ENCODE measurements at regions not wholly inside any gene's neighbourhood (a gene's known extent, or its start where the extent isn't known, plus 50 kb on each side); places are given as distances from the start of the nearest gene placed in this dataset.

GRCh38 chr21:23968008-23968407, 1639.3 kb downstream of the MRPL39 start:
- DNase-seq (no peak), ATAC-seq (no peak)
- H3K4me3 ChIP-seq: no peak overlapping the region
- no peak overlapping the region for H3K27ac ChIP-seq
- no peaks in the 10 kb centered on the region for H3K4me1 ChIP-seq
- no peaks in the 10 kb centered on the region for H3K27me3 ChIP-seq (ENCODE audit: insufficient read depth in 3 of 3, low read length in 2 of 3)
- TF ChIP-seq CTCF (IDR thresholded peaks at IDR 0.05): no peak
- H3K36me3 ChIP-seq (ENCODE audit: insufficient read depth in 1 of 2, low read depth in 1 of 2): no peaks in the 10 kb centered on the region
- no peaks in the 10 kb centered on the region for H3K9me3 ChIP-seq
- intact Hi-C loops (cut with DNase I): no loop called here
- 82 to 85% (median 83%) methylated on average over 6 of the region's 6 CpGs for WGBS, 3 donors

DNA sequence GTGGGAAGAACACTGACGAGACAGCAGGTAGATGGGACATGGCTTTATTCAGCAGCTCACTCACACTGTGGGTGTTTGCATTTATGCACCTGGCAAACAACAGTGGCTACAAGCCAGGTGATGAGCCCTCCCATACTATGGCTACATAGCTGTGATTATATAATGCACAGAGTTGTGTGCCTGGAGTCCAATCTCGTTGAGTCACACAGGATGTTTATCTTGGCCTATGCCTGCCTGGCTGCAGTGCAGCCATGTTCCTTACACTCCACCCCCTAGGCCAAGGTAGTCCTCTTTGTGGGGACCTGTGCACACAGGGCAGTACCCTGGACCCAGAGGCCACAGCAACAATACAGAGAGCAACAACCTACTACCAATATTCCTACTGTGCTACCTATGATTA, 1643.8 kb downstream of the MRPL39 start:
- TF ChIP-seq CTCF (IDR thresholded peaks at IDR 0.05): no peak
- no peak overlapping the region for H3K4me3 ChIP-seq
- 50 to 64% (median 52%) methylated on average over 2 of the region's 2 CpGs for WGBS, 3 donors
- H3K4me1 ChIP-seq: no peaks in the 10 kb centered on the region
- no peaks in the 10 kb centered on the region for H3K9me3 ChIP-seq
- no peaks in the 10 kb centered on the region for H3K27me3 ChIP-seq (ENCODE audit: insufficient read depth in 3 of 3, low read length in 2 of 3)
- H3K27ac ChIP-seq: no peak overlapping the region
- H3K36me3 ChIP-seq (ENCODE audit: insufficient read depth in 1 of 2, low read depth in 1 of 2): no peaks in the 10 kb centered on the region
- DNase-seq (no peak), ATAC-seq (no peak)
- intact Hi-C loops (cut with DNase I): no loop called here

DNA sequence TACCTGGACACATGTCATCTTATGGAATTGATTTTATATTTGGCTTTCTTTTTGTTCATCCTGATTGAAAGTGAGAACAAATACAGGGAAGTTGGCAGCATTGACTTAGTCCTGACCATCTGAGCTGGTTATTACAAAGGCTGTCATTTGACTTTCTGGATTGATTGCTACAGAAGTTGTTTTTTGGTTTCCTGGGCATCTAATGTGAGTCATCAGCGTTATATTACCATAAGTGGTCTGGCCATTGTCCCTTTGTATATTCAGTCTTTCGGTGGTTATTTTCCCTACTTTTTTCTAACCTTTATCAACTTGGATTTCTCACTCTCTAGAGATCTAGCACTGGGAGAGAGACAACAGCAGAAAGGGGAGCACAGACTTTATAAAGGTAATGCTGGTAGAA, 1646.5 kb downstream of the MRPL39 start:
- H3K27ac ChIP-seq: no peak overlapping the region
- no peak for ATAC-seq
- H3K4me1 ChIP-seq: no peaks in the 10 kb centered on the region
- no peaks in the 10 kb centered on the region for H3K36me3 ChIP-seq (ENCODE audit: insufficient read depth in 1 of 2, low read depth in 1 of 2)
- intact Hi-C loops (cut with DNase I): no loop called here
- TF ChIP-seq CTCF (IDR thresholded peaks at IDR 0.05): no peak
- H3K4me3 ChIP-seq: no peak overlapping the region
- 80 to 89% (median 81%) methylated on average over 2 of the region's 2 CpGs for WGBS, 3 donors
- H3K27me3 ChIP-seq (ENCODE audit: insufficient read depth in 3 of 3, low read length in 2 of 3): no peaks in the 10 kb centered on the region
- no peaks in the 10 kb centered on the region for H3K9me3 ChIP-seq
- DNase-seq: no peak

DNA sequence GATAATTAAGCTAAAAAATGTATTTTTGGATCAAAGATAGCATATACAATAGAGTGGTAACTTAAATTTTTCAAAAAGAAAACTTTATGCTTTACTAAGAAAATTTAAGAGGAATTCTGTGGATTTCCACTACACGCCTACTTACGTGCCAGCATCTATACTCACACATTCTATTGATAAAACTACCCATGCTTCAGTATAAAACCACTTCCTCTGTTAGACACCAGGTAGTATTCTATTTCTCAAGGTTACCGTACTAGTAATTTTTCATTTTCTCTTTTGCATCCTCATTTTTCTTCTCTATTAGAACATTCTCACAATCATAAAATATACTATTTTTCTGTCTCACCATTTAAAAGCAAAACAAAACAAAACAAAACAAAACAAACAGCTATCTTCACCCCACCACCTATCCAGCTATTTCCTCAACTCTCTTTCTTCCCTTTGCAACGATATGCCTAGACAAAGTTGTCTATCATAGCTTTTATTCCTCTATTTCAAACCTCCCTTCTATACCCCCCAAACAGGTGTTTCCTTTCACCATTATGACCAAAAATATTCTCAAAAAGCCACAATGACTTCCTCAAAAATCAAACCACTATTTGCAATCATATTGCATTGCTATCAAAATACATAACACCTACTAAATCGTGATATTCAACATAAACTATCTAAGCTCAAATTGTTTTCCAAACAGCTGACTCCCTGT, 1652.0 kb downstream of the MRPL39 start:
- 77 to 81% (median 80%) methylated on average over 5 of the region's 5 CpGs for WGBS, 3 donors
- Histone ChIP-seq H3K36me3 (ENCODE audit: insufficient read depth in 1 of 2, low read depth in 1 of 2) (no peaks in the 10 kb centered on the region), H3K4me3 (no peak overlapping the region), H3K9me3 (no peaks in the 10 kb centered on the region), H3K4me1 (no peaks in the 10 kb centered on the region), H3K27me3 (ENCODE audit: insufficient read depth in 3 of 3, low read length in 2 of 3) (no peaks in the 10 kb centered on the region), H3K27ac (no peak overlapping the region)
- no peak for TF ChIP-seq CTCF (IDR thresholded peaks at IDR 0.05)
- intact Hi-C loops (cut with DNase I): no loop called here
- ATAC-seq (no peak), DNase-seq (no peak)

DNA sequence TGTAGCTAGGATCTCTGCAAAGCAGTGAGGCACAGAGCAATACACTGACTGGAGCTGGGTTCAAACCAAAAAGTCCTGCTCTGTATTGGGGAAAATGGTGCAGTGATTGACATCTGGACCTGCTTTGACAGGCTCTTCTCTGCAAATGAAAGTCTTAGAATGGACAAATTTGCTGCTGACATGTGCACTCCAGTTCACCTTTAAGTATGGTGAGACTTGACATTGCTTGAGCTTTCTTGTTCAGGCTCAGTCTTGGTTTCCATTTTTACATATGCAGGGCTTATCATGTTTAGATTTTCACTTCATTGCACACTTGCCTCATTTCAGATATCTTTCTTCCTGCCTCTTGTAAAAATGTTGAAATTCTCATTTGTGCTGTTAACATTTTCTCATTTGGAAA, 1655.0 kb downstream of the MRPL39 start:
- no peak for ATAC-seq

More for the DNA sequence above, 1655.0 kb downstream of the MRPL39 start:
- H3K36me3 ChIP-seq (ENCODE audit: insufficient read depth in 1 of 2, low read depth in 1 of 2): no peaks in the 10 kb centered on the region
- H3K27ac ChIP-seq: no peak overlapping the region
- H3K4me3 ChIP-seq: no peak overlapping the region
- no peaks in the 10 kb centered on the region for H3K27me3 ChIP-seq (ENCODE audit: insufficient read depth in 3 of 3, low read length in 2 of 3)
- DNase-seq: no peak
- no peaks in the 10 kb centered on the region for H3K9me3 ChIP-seq
- H3K4me1 ChIP-seq: no peaks in the 10 kb centered on the region
- intact Hi-C loops (cut with DNase I): no loop called here
- TF ChIP-seq CTCF (IDR thresholded peaks at IDR 0.05): no peak

All from psoas muscle (tissue), 7 donors.